ENCODE measurements at regions not wholly inside any gene's neighbourhood (a gene's known extent, or its start where the extent isn't known, plus 50 kb on each side); places are given as distances from the start of the nearest gene placed in this dataset.

GRCh38 chr12:60059180-60059579 lies 463.4 kb downstream of the SLC16A7 start:
- DNase-seq: no peak

GRCh38 chr12:60066655-60067054 lies 470.8 kb downstream of the SLC16A7 start:
- DNase-seq: no peak

GRCh38 chr12:60070552-60070951 lies 474.7 kb downstream of the SLC16A7 start:
- no peak for DNase-seq

DNA sequence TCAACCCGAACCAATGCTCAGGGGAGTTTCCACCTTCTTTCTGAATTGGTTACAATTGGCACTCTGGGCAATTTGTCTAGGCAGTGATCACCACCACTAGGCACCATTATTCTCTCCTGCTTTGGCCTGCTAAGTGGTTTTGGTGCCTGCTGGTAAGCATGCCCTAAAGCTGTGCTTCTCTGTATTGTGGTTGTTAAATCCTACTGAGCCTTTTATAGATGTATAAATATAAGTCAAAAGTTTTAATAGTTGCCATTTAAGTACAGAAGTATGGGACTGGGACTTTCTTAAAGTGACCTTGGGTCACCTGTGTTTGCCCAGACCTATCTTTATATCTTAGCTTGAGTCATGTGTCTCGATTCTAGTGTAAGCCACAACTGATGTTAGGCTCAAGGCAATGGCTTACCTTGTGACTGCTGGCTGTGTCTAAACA lies 475.9 kb downstream of the SLC16A7 start:
- no peak for DNase-seq

GRCh38 chr12:60072911-60073310 lies 477.1 kb downstream of the SLC16A7 start:
- no peak for DNase-seq

GRCh38 chr12:60075091-60075490 lies 479.3 kb downstream of the SLC16A7 start:
- DNase-seq: no peak

- DNase-seq: no peak
These were observed 482.2 kb downstream of the SLC16A7 start for GRCh38 chr12:60078026-60078425.

DNA sequence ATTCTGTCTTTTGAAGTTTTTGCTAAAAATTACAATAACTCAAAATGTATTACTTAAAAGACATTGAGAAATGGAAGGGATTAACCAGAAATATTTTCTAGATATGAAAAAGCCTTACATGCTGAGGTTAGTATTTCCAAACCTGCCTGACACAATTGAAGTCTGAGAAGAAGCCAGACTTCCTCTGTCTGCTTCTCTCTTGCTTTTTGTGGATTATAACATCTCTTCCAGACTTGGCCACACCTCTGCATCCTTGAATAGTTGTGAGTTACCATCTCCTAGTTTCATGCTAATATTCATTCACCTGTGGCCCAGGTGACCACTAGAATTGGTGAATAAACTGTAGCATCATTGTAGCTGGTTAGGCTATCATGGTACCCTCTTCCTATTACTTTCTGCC lies 497.6 kb downstream of the SLC16A7 start:
- no peak for DNase-seq

DNA sequence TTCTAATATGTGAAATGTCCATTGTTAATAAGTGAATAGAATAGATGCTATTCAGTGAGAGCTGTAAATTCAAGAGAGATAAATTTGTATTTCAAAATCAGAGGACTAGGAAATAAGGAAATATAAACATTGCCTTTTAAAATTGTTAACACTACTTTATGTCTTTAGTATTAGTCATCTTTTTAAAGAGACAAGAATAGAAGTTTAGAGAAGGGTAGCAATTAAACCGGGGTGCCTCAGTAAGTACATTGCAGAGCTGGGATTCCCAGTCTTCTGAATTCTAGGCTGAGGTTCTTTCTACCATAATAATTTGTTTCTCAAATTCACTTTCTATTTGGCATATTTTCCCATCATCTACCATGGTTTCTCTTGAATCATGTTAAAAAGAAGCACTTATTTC lies 498.6 kb downstream of the SLC16A7 start:
- no peak for DNase-seq

DNA sequence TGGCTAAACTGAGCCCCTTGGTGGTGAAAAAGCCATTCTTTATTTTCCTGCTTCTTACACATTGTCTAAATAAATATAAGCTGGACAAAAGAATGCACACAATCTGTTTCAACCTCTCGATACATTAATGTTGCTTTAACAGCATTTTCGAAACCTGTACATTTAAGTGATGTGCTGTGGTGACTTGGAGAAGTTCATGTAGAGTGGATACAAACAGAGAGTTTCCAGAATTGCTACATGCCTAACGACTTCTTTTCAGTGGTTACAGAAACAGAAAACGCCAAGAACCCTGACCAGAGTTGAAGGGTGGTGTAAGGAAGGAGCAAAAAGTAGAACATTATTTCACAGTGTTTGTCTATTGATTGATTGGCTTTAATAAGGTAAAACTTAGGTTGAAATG lies 500.9 kb downstream of the SLC16A7 start:
- DNase-seq: no peak

DNA sequence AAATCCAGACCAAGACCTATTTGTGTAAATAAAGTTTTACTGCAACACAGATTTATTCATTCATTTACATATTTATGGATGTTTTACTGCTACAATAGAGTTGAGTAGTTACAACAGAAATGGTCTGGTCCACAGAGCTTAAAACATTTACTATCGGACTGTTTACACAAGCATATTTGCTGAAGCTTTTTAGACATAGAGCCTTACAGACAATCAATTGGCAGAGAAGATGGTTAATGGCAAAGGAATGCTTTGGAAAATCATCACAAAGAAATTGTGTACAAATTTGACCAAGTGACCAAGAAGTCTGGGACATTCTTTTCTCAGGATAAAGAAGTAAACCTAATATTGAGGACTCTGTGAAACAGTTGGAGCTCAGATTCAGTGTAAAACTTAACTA lies 504.3 kb downstream of the SLC16A7 start:
- DNase-seq: no peak

GRCh38 chr12:60100852-60101251 lies 505.0 kb downstream of the SLC16A7 start:
- DNase-seq: no peak

GRCh38 chr12:60101715-60102114 lies 505.9 kb downstream of the SLC16A7 start:
- no peak for DNase-seq

DNA sequence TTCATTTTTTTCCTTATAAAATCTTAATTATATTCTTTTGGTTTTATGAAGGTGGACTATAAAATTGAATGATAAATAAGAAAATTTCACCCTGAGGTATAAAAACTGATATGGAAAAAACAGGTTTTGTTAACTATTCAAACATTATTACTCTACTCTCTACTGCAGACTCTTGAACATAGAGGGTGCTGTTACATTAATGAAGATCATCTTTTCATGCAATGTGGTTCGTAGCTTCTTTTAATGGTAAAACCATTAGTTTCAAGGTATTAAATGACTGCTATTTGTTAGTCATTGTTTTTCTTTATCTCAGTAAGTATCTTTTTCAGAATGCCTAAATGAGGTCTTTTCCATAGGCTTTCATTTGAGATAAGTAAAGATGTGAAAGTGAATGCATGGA lies 510.4 kb downstream of the SLC16A7 start:
- no peak for DNase-seq

GRCh38 chr12:60107992-60108391 lies 512.2 kb downstream of the SLC16A7 start:
- DNase-seq: no peak

GRCh38 chr12:60112063-60112462 lies 516.2 kb downstream of the SLC16A7 start:
- no peak for DNase-seq

DNA sequence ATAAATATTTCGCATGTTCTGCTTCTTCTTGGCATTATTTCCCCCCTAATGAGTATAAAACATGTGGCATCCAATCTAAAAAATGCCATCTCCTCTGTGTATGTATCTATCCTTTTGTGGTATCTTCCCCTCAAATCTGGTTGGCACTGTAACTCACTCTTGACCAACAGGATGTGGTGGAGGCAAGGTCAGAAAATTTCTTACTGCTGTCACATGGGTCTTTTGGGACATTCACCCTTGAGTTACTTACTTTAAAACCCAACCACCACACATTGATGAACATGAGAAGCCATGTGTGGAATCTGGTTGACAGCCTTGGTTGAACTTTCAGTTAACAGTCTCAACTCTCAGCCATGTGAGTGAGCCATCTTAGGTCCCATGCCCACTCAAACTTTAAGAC lies 516.9 kb downstream of the SLC16A7 start:
- DNase-seq: no peak

DNA sequence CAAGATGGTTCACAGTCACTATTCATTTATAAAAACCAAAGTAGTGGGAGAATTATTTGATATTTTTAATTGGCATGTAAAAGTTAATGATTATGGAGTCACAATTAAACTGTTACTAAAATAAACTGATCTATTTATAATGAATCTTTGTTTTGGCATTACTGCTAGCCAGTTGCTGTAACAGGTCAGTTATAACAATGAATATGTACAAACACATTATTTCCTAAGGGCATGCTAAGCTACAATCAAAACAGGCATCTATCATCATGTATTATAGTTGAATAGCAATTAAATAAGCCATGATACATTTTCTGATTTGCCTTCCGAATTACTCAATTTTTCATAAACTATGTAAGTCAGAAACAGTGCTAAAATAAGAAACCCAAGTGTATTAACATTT lies 518.3 kb downstream of the SLC16A7 start:
- no peak for DNase-seq

- DNase-seq: no peak
These were observed 523.5 kb downstream of the SLC16A7 start for GRCh38 chr12:60119327-60119726.

DNA sequence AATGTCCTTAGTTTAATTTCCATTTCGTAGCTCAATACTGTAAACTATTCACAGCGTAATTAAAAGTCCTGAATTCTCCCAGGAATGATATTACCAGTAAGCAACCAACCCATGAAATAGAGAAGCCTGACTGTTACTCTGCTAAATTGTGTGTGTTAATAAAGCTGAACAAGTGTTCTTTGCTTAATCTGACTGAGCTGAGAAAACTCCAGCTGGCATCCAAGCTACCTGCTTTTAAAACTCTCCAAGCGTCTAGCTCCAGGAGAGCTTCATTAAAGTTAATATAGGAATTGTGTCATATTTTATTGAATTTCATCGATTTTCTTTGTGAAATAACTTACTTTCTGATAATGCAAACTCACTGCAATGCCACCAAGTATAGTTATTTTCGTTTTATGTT lies 524.4 kb downstream of the SLC16A7 start:
- DNase-seq: no peak

GRCh38 chr12:60123557-60123956 lies 527.7 kb downstream of the SLC16A7 start:
- no peak for DNase-seq

GRCh38 chr12:60137513-60137912 lies 541.7 kb downstream of the SLC16A7 start:
- no peak for DNase-seq

GRCh38 chr12:60138526-60138925 lies 542.7 kb downstream of the SLC16A7 start:
- DNase-seq: no peak

DNA sequence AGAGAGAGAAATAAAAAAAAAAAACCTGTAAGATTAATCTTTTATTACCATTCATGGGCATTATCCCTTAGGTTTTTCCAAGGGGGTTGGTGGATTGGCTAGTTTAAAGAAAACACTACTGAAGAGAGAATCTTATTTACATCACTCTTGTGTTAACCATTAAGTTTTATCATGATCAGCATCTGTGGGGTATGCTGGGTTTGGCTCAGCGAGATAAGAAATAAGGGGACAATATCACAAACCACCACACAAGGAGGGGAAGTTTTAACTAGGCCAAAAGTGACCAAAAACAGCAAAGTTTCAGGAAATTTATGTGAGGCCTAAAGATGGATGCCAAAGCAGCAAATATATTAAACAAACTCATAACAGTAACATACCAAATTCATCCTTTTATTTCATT lies 548.6 kb downstream of the SLC16A7 start:
- no peak for DNase-seq

DNA sequence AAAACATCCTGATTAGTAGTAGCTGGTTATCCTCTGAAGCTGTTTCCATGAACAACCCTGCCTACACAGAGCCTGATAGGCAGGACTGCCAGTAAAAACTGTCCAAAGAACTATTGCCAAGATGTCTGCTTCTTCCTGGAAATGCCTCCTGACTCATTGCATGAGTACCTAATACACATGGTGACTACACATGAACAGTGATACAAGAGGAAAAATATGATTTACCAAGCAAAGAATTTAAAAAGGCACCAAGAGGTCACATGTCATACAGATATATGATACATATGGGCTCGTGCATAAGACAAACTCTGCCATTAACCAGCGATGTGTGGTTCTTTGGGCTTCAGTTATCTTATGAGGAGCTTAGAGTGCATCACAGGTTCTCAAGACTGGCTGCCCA lies 552.3 kb downstream of the SLC16A7 start:
- no peak for DNase-seq

GRCh38 chr12:60148831-60149230 lies 553.0 kb downstream of the SLC16A7 start:
- DNase-seq: no peak
